Caco-2 (cell line): ENCODE measurements at regions not wholly inside any gene's neighbourhood (a gene's known extent, or its start where the extent isn't known, plus 50 kb on each side); places are given as distances from the start of the nearest gene placed in this dataset.
A peak's percentile ranks its signal among the peaks of the same experiment; 100 is the strongest.

Source experiments
- BruUV-seq: library from RNA; stranded (reverse); fragments of 400-500 nt; replicated peaks from 2 replicates; lab custom pipeline; 2021; lab: Mats Ljungman, UMichigan
- CTCF ChIA-PET: fragments of 300-600 bp; sonication (Branson Sonifier 250); formaldehyde crosslinking; loops from one replicate; lab custom pipeline; 2022; ENCODE audit warnings: antibody characterized with exemption; lab: Charles Lee
- POLR2A ChIA-PET: fragments of 300-600 bp; sonication (Branson Sonifier 250); formaldehyde crosslinking; loops from one replicate; lab custom pipeline; 2022; ENCODE audit warnings: antibody characterized with exemption; lab: Charles Lee
- DNase-seq, 2 experiments: peaks; one replicate each; pipeline versions ENCODE4 v3.0.0 to v3.0.0-alpha.2; 2020 to 2022
- H3K27me3 ChIP-seq: replicated peaks from 2 replicates; pipeline ENCODE4 v1.6.0; 2011; ENCODE audit warnings: low read length; ENCODE audit not compliant: control insufficient read depth, insufficient read depth
- H3K36me3 ChIP-seq: 2 replicates; pipeline ENCODE4 v1.5.1; 2011; ENCODE audit warnings: low read length; ENCODE audit not compliant: control insufficient read depth, insufficient read depth
- H3K4me1 ChIP-seq: fragments of 250-450 bp; sonication (Bioruptor Pico); 2 replicates; pipeline ENCODE4 v1.5.1; 2020; ENCODE audit warnings: mild to moderate bottlenecking
- H3K4me3 ChIP-seq: 2 replicates; pipeline ENCODE4 v1.5.1; 2011; ENCODE audit warnings: low read depth, mild to moderate bottlenecking, control low read depth, low read length
- H3K9me3 ChIP-seq: fragments of 250-450 bp; sonication (Bioruptor Pico); 2 replicates; pipeline ENCODE4 v1.5.1; 2020; ENCODE audit warnings: mild to moderate bottlenecking, moderate library complexity
- H3K27ac Mint-ChIP-seq: one replicate; pipeline ENCODE4 v1.8.0; 2022; ENCODE audit warnings: mixed read lengths; ENCODE audit not compliant: unreplicated experiment
- H3K27me3 Mint-ChIP-seq: one replicate; pipeline ENCODE4 v1.8.0; 2022; ENCODE audit warnings: mixed read lengths; ENCODE audit not compliant: insufficient read depth, unreplicated experiment
- H3K36me3 Mint-ChIP-seq: one replicate; pipeline ENCODE4 v1.8.0; 2022; ENCODE audit warnings: mild to moderate bottlenecking, mixed read lengths; ENCODE audit not compliant: insufficient read depth, unreplicated experiment
- H3K4me1 Mint-ChIP-seq: one replicate; pipeline ENCODE4 v1.8.0; 2022; ENCODE audit warnings: low read depth, mixed read lengths; ENCODE audit not compliant: unreplicated experiment
- H3K4me3 Mint-ChIP-seq: one replicate; pipeline ENCODE4 v1.8.0; 2022; ENCODE audit warnings: mild to moderate bottlenecking, moderate library complexity, mixed read lengths; ENCODE audit not compliant: unreplicated experiment
- H3K9me3 Mint-ChIP-seq: one replicate; pipeline ENCODE4 v1.8.0; 2022; ENCODE audit warnings: mixed read lengths; ENCODE audit not compliant: unreplicated experiment
- CTCF ChIP-seq, 2 experiments: fragments of 200-600 bp in 1 of 2; IDR thresholded peaks; 1 replicate in 1 of 2; 2 replicates in 1 of 2; pipeline versions ENCODE4 v1.5.1 to v1.8.0; 2011 to 2022; ENCODE audit warnings: antibody characterized with exemption in 1 of 2, control low read depth in 1 of 2, inconsistent platforms in 1 of 2, low read depth in 1 of 2, low read length in 1 of 2, mild to moderate bottlenecking in 1 of 2, moderate library complexity in 1 of 2; ENCODE audit not compliant: insufficient read depth in 1 of 2, severe bottlenecking in 1 of 2, unreplicated experiment in 1 of 2
- intact Hi-C: fragments of 100-400 bp; cut with micrococcal nuclease; formaldehyde crosslinking; loops from one replicate; pipeline ENCODE4 v1.10.0; 2022; ENCODE audit not compliant: unreplicated experiment

- Mint-ChIP-seq H3K9me3 (no peaks in the 10 kb centered on the region), H3K36me3 (no peaks in the 10 kb centered on the region), H3K27me3 (no peaks in the 10 kb centered on the region), H3K27ac (no peak overlapping the region), H3K4me1 (no peaks in the 10 kb centered on the region), H3K4me3 (no peak overlapping the region)
- POLR2A ChIA-PET = no interaction called here
- H3K27me3 ChIP-seq = no peaks in the 10 kb centered on the region
- H3K36me3 ChIP-seq = no peaks in the 10 kb centered on the region
- no peak overlapping the region for H3K4me3 ChIP-seq
- no peak for DNase-seq
- TF ChIP-seq CTCF (IDR thresholded peaks at IDR 0.05; ENCODE audit: insufficient read depth in 1 of 2, low read depth in 1 of 2, low read length in 1 of 2, severe bottlenecking in 1 of 2, unreplicated experiment in 1 of 2) = no peak
- no peaks in the 10 kb centered on the region for H3K9me3 ChIP-seq
- BruUV-seq = no TSS peak
- intact Hi-C loops = no loop called here
- CTCF ChIA-PET = no interaction called here
- H3K4me1 ChIP-seq = peaks cover 10% of the 10 kb centered on the region; the same call in 1 of the 2 replicates
Observed at GRCh38 chr3:66162766-66163165, 58.0 kb upstream of the SLC25A26 start.

GRCh38 chr3:66158933-66159683, 61.7 kb upstream of the SLC25A26 start:
- H3K4me3 Mint-ChIP-seq = no peak overlapping the region
- H3K27ac Mint-ChIP-seq = no peak overlapping the region
- no peak overlapping the region for H3K4me3 ChIP-seq
- H3K27me3 Mint-ChIP-seq = no peaks in the 10 kb centered on the region
- no peaks in the 10 kb centered on the region for H3K36me3 ChIP-seq
- peaks cover 10% of the 10 kb centered on the region; the same call in 1 of the 2 replicates for H3K4me1 ChIP-seq
- no TSS peak for BruUV-seq
- no peaks in the 10 kb centered on the region for H3K27me3 ChIP-seq
- intact Hi-C loops = no loop called here
- TF ChIP-seq CTCF (IDR thresholded peaks at IDR 0.05; ENCODE audit: insufficient read depth in 1 of 2, low read depth in 1 of 2, low read length in 1 of 2, severe bottlenecking in 1 of 2, unreplicated experiment in 1 of 2) = no peak
- CTCF ChIA-PET = no interaction called here
- H3K9me3 ChIP-seq = no peaks in the 10 kb centered on the region
- H3K36me3 Mint-ChIP-seq = no peaks in the 10 kb centered on the region
- no peak for DNase-seq
- no peaks in the 10 kb centered on the region for H3K4me1 Mint-ChIP-seq
- POLR2A ChIA-PET = no interaction called here
- H3K9me3 Mint-ChIP-seq = no peaks in the 10 kb centered on the region

GRCh38 chr3:66154444-66154861, 66.3 kb upstream of the SLC25A26 start:
- Histone ChIP-seq H3K4me1 (peaks cover 13% of the 10 kb centered on the region; the same call in 1 of the 2 replicates), H3K9me3 (no peaks in the 10 kb centered on the region), H3K4me3 (no peak overlapping the region), H3K27me3 (no peaks in the 10 kb centered on the region), H3K36me3 (no peaks in the 10 kb centered on the region)
- H3K27ac Mint-ChIP-seq = peak overlapping the region; percentile 67
- H3K4me1 Mint-ChIP-seq = no peaks in the 10 kb centered on the region
- no peaks in the 10 kb centered on the region for H3K36me3 Mint-ChIP-seq
- intact Hi-C loops = loop anchor here (5.0 kb wide), 1 partner anchor 43 kb away; no protein-coding TSS in a partner anchor
- DNase-seq = no peak
- H3K9me3 Mint-ChIP-seq = no peaks in the 10 kb centered on the region
- H3K27me3 Mint-ChIP-seq = no peaks in the 10 kb centered on the region
- H3K4me3 Mint-ChIP-seq = peak overlapping the region; percentile 76
- ChIA-PET CTCF (interaction anchor here (1.2 to 1.4 kb wide), 2 partner anchors 117 to 201 kb away, joined by 3 to 4 read pairs; no protein-coding TSS in a partner anchor), POLR2A (no interaction called here)
- BruUV-seq = no TSS peak
- TF ChIP-seq CTCF (IDR thresholded peaks at IDR 0.05; ENCODE audit: insufficient read depth in 1 of 2, low read depth in 1 of 2, low read length in 1 of 2, severe bottlenecking in 1 of 2, unreplicated experiment in 1 of 2) = no peak
